Tibial nerve (tissue), 4 donors: ENCODE measurements at regions not wholly inside any gene's neighbourhood (a gene's known extent, or its start where the extent isn't known, plus 50 kb on each side); places are given as distances from the start of the nearest gene placed in this dataset.

Experiments used
- EP300 ChIP-seq, 2 donors: sonication (generic); formaldehyde crosslinking; IDR thresholded peaks; one replicate each; pipeline ENCODE4 v1.6.1; 2017; ENCODE audit warnings: antibody characterized with exemption in 2 of 2, mild to moderate bottlenecking in 1 of 2
- POLR2A ChIP-seq, 2 donors: fragments of 450-650 bp; IDR thresholded peaks; one replicate each; pipeline ENCODE4 v1.6.1; 2017; ENCODE audit warnings: antibody characterized with exemption in 2 of 2, mild to moderate bottlenecking in 2 of 2, moderate library complexity in 2 of 2
- TF ChIP-seq, protein P1 (sequence below), 5 experiments: fragments of 200-600 bp in 3 of 5; fragments of 450-650 bp in 2 of 5; sonication (generic) in 3 of 5; IDR thresholded peaks; one replicate each; pipeline ENCODE4 v1.5.1; 2016 to 2019; ENCODE audit warnings: antibody characterized with exemption in 5 of 5, mild to moderate bottlenecking in 3 of 5, moderate library complexity in 2 of 5

DNA sequence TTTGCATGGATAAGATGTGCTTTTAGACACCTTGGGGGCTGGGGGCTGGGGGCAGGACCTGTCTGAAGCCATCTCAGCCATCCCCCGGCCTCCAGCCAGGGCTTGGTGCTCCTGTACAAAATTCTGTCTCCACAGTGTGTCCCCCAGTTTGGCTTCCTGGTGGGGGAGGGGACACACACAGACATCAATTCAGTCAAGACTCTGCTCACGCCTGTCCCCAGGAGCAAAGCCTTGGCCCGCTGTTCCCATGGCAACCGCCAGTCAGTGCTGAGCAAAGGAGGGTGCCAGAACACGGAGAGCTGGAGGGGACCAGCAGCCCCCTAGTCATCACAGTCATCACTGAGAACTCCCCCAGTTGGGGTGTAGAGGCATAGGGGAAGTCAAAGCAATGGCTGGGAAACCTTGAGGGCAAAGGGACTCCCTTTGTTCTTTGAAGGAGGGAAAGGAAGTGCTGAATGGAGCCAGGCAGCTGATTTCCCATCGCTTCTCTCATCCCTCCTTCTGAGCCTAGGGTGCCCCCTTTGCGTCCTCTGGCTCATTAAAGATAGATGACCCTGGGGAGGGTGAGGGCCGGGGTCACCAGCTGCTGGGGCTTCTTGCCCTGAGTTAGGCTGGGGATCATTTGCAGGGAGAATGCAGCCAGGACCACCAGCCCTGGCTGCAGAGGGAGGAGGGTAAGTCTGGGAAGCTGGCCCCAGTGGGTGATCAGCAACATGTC is 134.9 kb upstream of the IPO9 start:
- TF ChIP-seq POLR2A (IDR thresholded peaks at IDR 0.05) (no peak), EP300 (IDR thresholded peaks at IDR 0.05) (no peak)
- TF ChIP-seq, protein P1, sequence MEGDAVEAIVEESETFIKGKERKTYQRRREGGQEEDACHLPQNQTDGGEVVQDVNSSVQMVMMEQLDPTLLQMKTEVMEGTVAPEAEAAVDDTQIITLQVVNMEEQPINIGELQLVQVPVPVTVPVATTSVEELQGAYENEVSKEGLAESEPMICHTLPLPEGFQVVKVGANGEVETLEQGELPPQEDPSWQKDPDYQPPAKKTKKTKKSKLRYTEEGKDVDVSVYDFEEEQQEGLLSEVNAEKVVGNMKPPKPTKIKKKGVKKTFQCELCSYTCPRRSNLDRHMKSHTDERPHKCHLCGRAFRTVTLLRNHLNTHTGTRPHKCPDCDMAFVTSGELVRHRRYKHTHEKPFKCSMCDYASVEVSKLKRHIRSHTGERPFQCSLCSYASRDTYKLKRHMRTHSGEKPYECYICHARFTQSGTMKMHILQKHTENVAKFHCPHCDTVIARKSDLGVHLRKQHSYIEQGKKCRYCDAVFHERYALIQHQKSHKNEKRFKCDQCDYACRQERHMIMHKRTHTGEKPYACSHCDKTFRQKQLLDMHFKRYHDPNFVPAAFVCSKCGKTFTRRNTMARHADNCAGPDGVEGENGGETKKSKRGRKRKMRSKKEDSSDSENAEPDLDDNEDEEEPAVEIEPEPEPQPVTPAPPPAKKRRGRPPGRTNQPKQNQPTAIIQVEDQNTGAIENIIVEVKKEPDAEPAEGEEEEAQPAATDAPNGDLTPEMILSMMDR (IDR thresholded peaks at IDR 0.05), result no peak
